ENCODE measurements at regions not wholly inside any gene's neighbourhood (a gene's known extent, or its start where the extent isn't known, plus 50 kb on each side); places are given as distances from the start of the nearest gene placed in this dataset.

GRCh38 chr5:106172681-106173532, 1497.8 kb downstream of the EFNA5 start:
- no peaks in the 10 kb centered on the region for H3K36me3 Mint-ChIP-seq (ENCODE audit: low read depth)
- intact Hi-C loops (cut with DNase I, micrococcal nuclease) = no loop called here
- H3K27ac Mint-ChIP-seq = no peak overlapping the region
- no peaks in the 10 kb centered on the region for H3K4me1 Mint-ChIP-seq
- no peak overlapping the region for H3K4me3 Mint-ChIP-seq
- DNase-seq = no peak
- CTCF ChIA-PET = no interaction called here
- no peaks in the 10 kb centered on the region for H3K27me3 Mint-ChIP-seq
- POLR2A ChIA-PET = no interaction called here
- no peak for ATAC-seq
- H3K9me3 Mint-ChIP-seq (ENCODE audit: low read depth) = peaks cover 2% of the 10 kb centered on the region

GRCh38 chr5:106171708-106172107, 1499.0 kb downstream of the EFNA5 start:
- Mint-ChIP-seq H3K36me3 (ENCODE audit: low read depth) (no peaks in the 10 kb centered on the region), H3K4me1 (no peaks in the 10 kb centered on the region), H3K27ac (no peak overlapping the region), H3K4me3 (no peak overlapping the region), H3K27me3 (no peaks in the 10 kb centered on the region), H3K9me3 (ENCODE audit: low read depth) (no peaks in the 10 kb centered on the region)
- intact Hi-C loops (cut with DNase I, micrococcal nuclease) = no loop called here
- no peak for DNase-seq
- no peak for ATAC-seq
- POLR2A ChIA-PET = no interaction called here
- CTCF ChIA-PET = no interaction called here

GRCh38 chr5:106171132-106171531, 1499.6 kb downstream of the EFNA5 start:
- Mint-ChIP-seq H3K27ac (no peak overlapping the region), H3K9me3 (ENCODE audit: low read depth) (peaks cover 3% of the 10 kb centered on the region), H3K36me3 (ENCODE audit: low read depth) (no peaks in the 10 kb centered on the region), H3K4me3 (no peak overlapping the region), H3K27me3 (no peaks in the 10 kb centered on the region), H3K4me1 (no peaks in the 10 kb centered on the region)
- CTCF ChIA-PET = no interaction called here
- POLR2A ChIA-PET = no interaction called here
- no peak for ATAC-seq
- DNase-seq = no peak
- intact Hi-C loops (cut with DNase I, micrococcal nuclease) = no loop called here

GRCh38 chr5:106167766-106168165, 1503.0 kb downstream of the EFNA5 start:
- Mint-ChIP-seq H3K9me3 (ENCODE audit: low read depth) (peaks cover 6% of the 10 kb centered on the region), H3K27ac (no peak overlapping the region), H3K4me1 (no peaks in the 10 kb centered on the region), H3K4me3 (no peak overlapping the region), H3K27me3 (no peaks in the 10 kb centered on the region), H3K36me3 (ENCODE audit: low read depth) (no peaks in the 10 kb centered on the region)
- ATAC-seq (no peak), DNase-seq (no peak)
- ChIA-PET CTCF (no interaction called here), POLR2A (no interaction called here)
- intact Hi-C loops (cut with DNase I, micrococcal nuclease) = no loop called here

- no peaks in the 10 kb centered on the region for H3K27me3 Mint-ChIP-seq
- CTCF ChIA-PET = no interaction called here
- intact Hi-C loops (cut with DNase I, micrococcal nuclease) = no loop called here
- POLR2A ChIA-PET = no interaction called here
- DNase-seq (no peak), ATAC-seq (no peak)
- no peak overlapping the region for H3K27ac Mint-ChIP-seq
- no peaks in the 10 kb centered on the region for H3K36me3 Mint-ChIP-seq (ENCODE audit: low read depth)
- H3K4me1 Mint-ChIP-seq = no peaks in the 10 kb centered on the region
- H3K9me3 Mint-ChIP-seq (ENCODE audit: low read depth) = peaks cover 6% of the 10 kb centered on the region
- no peak overlapping the region for H3K4me3 Mint-ChIP-seq
Measured at GRCh38 chr5:106163233-106163632, 1507.5 kb downstream of the EFNA5 start.

GRCh38 chr5:106159616-106160015, 1511.1 kb downstream of the EFNA5 start:
- Mint-ChIP-seq H3K4me1 (no peaks in the 10 kb centered on the region), H3K27ac (no peak overlapping the region), H3K27me3 (no peaks in the 10 kb centered on the region), H3K4me3 (no peak overlapping the region), H3K36me3 (ENCODE audit: low read depth) (no peaks in the 10 kb centered on the region), H3K9me3 (ENCODE audit: low read depth) (peaks cover 6% of the 10 kb centered on the region)
- no peak for DNase-seq
- POLR2A ChIA-PET = no interaction called here
- CTCF ChIA-PET = no interaction called here
- intact Hi-C loops (cut with DNase I, micrococcal nuclease) = no loop called here
- ATAC-seq = no peak

- no peaks in the 10 kb centered on the region for H3K4me1 Mint-ChIP-seq
- ATAC-seq (no peak), DNase-seq (no peak)
- H3K4me3 Mint-ChIP-seq = no peak overlapping the region
- intact Hi-C loops (cut with DNase I, micrococcal nuclease) = no loop called here
- ChIA-PET POLR2A (no interaction called here), CTCF (no interaction called here)
- peaks cover 7% of the 10 kb centered on the region for H3K9me3 Mint-ChIP-seq (ENCODE audit: low read depth)
- no peaks in the 10 kb centered on the region for H3K36me3 Mint-ChIP-seq (ENCODE audit: low read depth)
- H3K27me3 Mint-ChIP-seq = no peaks in the 10 kb centered on the region
- no peak overlapping the region for H3K27ac Mint-ChIP-seq
Measured at GRCh38 chr5:106154280-106154716, 1516.4 kb downstream of the EFNA5 start.

- Mint-ChIP-seq H3K9me3 (ENCODE audit: low read depth) (peaks cover 7% of the 10 kb centered on the region), H3K27ac (no peak overlapping the region), H3K4me3 (no peak overlapping the region), H3K4me1 (no peaks in the 10 kb centered on the region), H3K27me3 (no peaks in the 10 kb centered on the region), H3K36me3 (ENCODE audit: low read depth) (no peaks in the 10 kb centered on the region)
- intact Hi-C loops (cut with DNase I, micrococcal nuclease) = no loop called here
- ChIA-PET POLR2A (no interaction called here), CTCF (no interaction called here)
- ATAC-seq (no peak), DNase-seq (no peak)
Measured at GRCh38 chr5:106152569-106152968, 1518.2 kb downstream of the EFNA5 start.

GRCh38 chr5:106142116-106142515, 1528.6 kb downstream of the EFNA5 start:
- ChIA-PET CTCF (no interaction called here), POLR2A (no interaction called here)
- no peaks in the 10 kb centered on the region for H3K4me1 Mint-ChIP-seq
- H3K27ac Mint-ChIP-seq = no peak overlapping the region
- no peak overlapping the region for H3K4me3 Mint-ChIP-seq
- peaks cover 4% of the 10 kb centered on the region for H3K9me3 Mint-ChIP-seq (ENCODE audit: low read depth)
- H3K36me3 Mint-ChIP-seq (ENCODE audit: low read depth) = no peaks in the 10 kb centered on the region
- no peaks in the 10 kb centered on the region for H3K27me3 Mint-ChIP-seq
- intact Hi-C loops (cut with DNase I, micrococcal nuclease) = no loop called here
- DNase-seq (no peak), ATAC-seq (no peak)

GRCh38 chr5:106140101-106140500, 1530.6 kb downstream of the EFNA5 start:
- H3K9me3 Mint-ChIP-seq (ENCODE audit: low read depth) = no peaks in the 10 kb centered on the region
- CTCF ChIA-PET = no interaction called here
- ATAC-seq = no peak
- DNase-seq = no peak
- H3K4me3 Mint-ChIP-seq = no peak overlapping the region
- POLR2A ChIA-PET = no interaction called here
- no peaks in the 10 kb centered on the region for H3K4me1 Mint-ChIP-seq
- intact Hi-C loops (cut with DNase I, micrococcal nuclease) = no loop called here
- no peaks in the 10 kb centered on the region for H3K36me3 Mint-ChIP-seq (ENCODE audit: low read depth)
- H3K27ac Mint-ChIP-seq = no peak overlapping the region
- no peaks in the 10 kb centered on the region for H3K27me3 Mint-ChIP-seq

- DNase-seq (no peak), ATAC-seq (no peak)
- Mint-ChIP-seq H3K27ac (no peak overlapping the region), H3K4me1 (no peaks in the 10 kb centered on the region), H3K4me3 (no peak overlapping the region), H3K27me3 (no peaks in the 10 kb centered on the region), H3K9me3 (ENCODE audit: low read depth) (no peaks in the 10 kb centered on the region), H3K36me3 (ENCODE audit: low read depth) (no peaks in the 10 kb centered on the region)
- intact Hi-C loops (cut with DNase I, micrococcal nuclease) = no loop called here
- POLR2A ChIA-PET = no interaction called here
- CTCF ChIA-PET = no interaction called here
Measured at GRCh38 chr5:106136061-106136460, 1534.7 kb downstream of the EFNA5 start.

GRCh38 chr5:106135473-106135872, 1535.3 kb downstream of the EFNA5 start:
- Mint-ChIP-seq H3K9me3 (ENCODE audit: low read depth) (no peaks in the 10 kb centered on the region), H3K27me3 (no peaks in the 10 kb centered on the region), H3K4me3 (no peak overlapping the region), H3K36me3 (ENCODE audit: low read depth) (no peaks in the 10 kb centered on the region), H3K27ac (no peak overlapping the region), H3K4me1 (no peaks in the 10 kb centered on the region)
- CTCF ChIA-PET = no interaction called here
- POLR2A ChIA-PET = no interaction called here
- ATAC-seq (no peak), DNase-seq (no peak)
- intact Hi-C loops (cut with DNase I, micrococcal nuclease) = no loop called here

- Mint-ChIP-seq H3K9me3 (ENCODE audit: low read depth) (no peaks in the 10 kb centered on the region), H3K27me3 (no peaks in the 10 kb centered on the region), H3K4me1 (no peaks in the 10 kb centered on the region), H3K36me3 (ENCODE audit: low read depth) (no peaks in the 10 kb centered on the region), H3K27ac (no peak overlapping the region), H3K4me3 (no peak overlapping the region)
- ATAC-seq (no peak), DNase-seq (no peak)
- intact Hi-C loops (cut with DNase I, micrococcal nuclease) = no loop called here
- ChIA-PET POLR2A (no interaction called here), CTCF (no interaction called here)
Measured at GRCh38 chr5:106134549-106134948, 1536.2 kb downstream of the EFNA5 start.
